GM21723 (cell line): ENCODE measurements at regions not wholly inside any gene's neighbourhood (a gene's known extent, or its start where the extent isn't known, plus 50 kb on each side); places are given as distances from the start of the nearest gene placed in this dataset.

Experiments
- ATAC-seq: cut with Tn5 transposase; IDR thresholded peaks from one replicate; pipeline ENCODE4 v1.9.1; 2021; ENCODE audit warnings: mild to moderate bottlenecking, moderate library complexity; ENCODE audit not compliant: unreplicated experiment

DNA sequence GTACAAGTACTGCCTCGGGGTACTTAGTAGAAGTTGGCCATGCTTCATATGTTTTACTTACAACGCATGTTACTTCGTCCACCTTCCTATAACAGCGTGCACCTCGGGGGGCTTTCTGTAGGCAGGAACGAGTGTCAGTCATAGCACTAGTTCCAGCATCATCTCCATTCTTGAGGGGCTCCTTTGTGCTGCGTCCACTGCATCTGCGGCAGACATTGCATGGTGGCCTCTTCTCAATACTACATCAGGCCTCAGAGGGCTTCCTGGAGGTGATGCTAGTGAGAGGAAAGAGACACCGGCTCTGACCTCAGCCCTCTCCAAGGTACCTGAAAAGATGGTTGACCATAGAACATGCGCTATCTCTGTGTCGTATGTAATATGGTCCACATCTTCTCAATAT is 121.2 kb upstream of the RTL1 start:
- no peak for ATAC-seq

DNA sequence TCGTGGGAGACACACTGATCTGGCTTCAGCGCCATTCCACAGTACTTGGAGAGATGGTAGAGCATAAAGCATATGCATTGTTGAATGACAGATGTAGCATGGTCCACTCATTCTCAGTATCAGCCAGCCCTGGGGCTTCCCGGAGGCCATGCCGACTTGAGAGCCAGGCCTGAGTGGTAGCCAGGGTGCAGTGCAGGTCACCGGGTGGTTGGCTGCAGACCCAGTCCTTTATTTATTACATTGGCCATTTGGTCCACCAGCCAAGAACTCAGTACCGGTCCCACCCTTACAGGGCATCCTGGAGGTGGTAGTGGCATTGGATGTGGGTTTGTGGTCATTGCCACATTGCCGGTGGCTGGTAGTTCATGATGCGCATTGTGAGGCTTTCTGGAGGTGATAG is 121.6 kb upstream of the RTL1 start:
- no peak for ATAC-seq

DNA sequence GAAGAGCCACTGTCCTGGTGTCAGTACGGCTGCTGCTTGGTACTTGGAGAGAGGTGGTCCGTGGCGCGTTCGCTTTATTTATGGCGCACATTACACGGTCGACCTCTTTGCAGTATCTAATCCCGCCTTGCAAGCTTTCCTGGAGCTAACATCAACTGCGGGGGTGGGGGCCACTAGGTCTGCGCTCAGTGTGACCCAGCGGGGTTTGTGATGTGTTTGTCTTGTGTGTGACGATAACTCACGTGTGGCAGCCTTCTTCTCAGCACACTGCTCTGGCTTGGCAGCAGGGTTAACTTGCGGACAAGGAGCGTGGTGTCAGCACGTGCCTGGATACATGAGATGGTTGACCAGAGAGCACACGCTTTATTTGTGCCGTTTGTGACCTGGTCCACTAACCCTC is 122.2 kb upstream of the RTL1 start:
- ATAC-seq: no peak

DNA sequence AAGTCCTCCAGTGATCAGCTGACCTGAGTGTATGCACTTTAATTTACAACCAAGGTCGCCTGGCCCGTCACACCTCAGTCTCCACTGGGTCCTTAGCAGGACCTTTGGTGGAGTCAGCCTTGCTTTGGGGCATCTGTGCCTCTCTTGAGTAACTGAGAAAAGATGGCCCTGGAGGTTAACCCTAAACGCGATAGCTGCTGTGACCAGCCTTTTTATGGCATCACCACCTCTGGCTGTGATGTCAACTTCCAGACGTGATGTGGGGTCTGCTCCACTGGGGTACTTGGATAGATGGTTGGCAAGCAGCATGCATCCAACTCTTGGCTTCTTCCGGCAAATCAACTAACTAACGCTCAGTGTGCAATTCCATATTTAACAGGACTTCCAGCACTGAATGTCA is 122.8 kb upstream of the RTL1 start:
- ATAC-seq: no peak

DNA sequence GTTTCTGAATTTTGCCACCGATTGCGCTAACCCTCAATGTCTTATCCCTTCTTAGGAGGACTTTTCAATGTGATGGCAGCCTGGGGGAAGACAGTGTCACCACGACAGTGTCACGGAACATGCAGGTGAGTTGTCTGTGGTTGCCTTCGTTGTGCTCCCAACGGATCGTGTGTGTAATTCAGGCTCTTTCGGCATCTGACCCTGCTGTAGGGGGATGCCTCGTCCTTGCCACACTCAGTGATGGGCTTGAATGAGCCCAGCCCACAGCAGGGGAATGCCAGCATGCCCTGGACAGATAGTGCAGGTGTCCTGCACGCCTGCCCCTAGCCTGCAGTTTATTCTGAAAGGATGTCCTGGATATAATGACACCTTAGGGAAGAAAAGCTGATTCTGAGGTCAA is 123.8 kb upstream of the RTL1 start:
- ATAC-seq: no peak

DNA sequence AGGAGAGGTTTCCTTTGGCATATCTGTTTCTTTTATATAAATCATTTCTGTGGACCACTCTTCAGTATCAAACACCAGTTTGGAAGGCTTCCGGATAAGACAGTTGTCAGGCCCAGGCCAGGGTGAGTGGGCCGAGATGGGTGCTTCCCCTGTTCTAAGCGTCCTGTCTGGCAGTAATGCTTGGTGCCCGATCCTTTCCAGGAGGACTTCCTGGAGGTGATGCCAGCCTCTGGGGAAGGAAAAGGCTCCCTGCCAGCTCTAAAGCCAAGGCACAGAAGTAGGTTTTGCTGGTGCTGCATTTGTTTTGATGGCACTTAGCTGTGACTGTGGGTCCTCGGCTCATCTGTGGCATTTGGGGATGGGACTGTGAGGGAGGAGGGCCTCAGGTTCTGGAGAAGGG is 124.4 kb upstream of the RTL1 start:
- ATAC-seq: no peak

DNA sequence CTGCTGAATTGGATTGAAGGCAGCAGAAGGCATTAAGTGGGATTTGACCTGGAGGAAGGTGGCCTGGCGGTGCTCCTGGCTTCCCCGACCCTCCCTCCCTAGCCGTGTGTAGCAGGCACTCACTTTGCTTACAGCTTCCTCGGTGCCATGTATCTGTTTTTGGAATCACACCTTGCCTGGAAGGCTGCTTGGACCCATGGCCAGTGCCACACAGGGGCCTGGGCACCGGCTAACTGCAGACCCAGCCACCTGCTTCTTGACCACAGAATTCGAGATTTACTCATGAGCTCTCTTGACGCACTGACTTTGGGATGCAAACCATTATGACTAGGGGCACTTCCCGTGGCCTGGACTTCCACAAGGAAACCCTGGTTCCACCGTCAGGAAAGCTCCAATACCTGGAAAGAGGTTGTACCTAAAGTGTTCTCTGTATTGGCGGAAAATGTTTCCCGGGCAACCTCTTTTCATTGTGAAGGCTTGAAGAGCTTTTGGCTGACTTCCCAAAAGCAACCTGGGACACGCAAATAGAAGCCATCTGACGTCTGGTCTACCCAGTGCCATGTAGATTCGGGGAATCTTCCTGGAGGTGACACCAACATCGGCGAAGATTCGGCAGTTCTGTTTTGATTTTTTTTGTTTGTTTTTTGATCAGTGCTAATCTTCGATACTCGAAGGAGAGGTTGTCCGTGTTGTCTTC is 125.6 kb upstream of the RTL1 start:
- no peak for ATAC-seq

DNA sequence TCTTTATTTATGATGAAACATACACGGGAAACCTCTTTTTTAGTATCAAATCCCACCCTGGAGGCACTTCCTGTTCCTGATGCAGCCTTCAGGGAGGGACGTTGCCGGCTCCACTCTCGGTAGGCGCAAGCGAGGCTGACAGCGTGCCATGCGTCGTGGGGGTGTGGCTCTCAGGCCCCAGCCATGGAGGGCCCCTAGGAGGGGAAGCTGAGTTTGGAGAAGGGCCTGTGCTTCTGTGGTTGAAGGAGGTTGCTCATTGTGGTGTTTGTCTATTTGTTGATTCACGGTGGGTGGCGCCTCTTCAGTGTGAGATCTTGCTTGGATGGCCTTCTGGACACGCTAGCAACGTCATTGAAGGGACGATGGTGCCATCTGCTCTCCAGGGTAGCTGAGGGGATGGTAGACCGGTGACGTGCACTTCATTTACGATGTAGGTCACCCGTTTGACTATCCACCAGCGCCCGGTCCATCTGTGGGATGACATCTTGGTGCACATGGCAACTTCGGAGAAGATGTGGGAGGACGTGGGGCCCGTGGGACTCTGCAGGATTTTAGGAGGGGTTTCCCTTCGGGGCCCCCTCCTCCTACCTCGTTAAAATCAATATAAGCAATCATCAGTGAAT is 126.3 kb upstream of the RTL1 start:
- ATAC-seq: no peak

DNA sequence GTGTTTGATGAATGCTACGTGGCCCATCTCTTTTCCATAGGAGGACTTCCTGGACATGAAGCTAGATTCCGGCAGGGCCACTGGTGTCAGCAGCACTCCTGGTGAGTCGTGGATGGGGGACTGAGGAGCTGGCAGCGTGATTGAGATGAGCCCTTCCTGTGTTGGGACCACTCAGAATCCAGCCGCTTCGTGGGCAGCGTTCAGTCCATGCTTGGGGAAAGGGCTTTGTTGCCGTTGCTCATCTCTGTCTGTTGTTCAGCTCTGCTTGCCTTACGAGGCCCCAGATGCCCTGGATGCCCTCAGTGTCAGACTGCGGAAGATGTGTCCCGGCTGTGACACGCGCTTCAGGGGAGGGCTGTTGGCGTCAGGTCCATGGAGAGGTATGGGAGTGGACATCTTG is 127.1 kb upstream of the RTL1 start:
- ATAC-seq: no peak

DNA sequence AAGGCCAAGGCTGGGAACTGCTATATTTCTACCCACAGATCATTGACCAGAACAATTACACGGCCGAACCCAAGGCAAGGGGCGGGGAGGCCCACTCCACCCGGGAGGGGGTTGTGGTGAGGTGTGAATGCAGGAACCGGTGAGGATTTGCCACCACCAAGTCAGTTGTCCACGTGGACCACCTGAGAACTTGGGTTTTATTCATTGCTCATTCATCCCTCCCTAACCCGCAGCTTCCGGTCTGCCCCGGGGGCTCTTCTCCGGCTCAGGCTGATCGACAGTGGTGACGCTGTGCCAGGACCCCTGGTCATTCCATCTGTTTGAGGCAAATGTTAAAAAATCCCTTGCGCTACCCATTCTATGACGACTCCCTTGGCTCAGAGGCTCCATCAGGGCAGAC is 127.7 kb upstream of the RTL1 start:
- ATAC-seq: no peak

DNA sequence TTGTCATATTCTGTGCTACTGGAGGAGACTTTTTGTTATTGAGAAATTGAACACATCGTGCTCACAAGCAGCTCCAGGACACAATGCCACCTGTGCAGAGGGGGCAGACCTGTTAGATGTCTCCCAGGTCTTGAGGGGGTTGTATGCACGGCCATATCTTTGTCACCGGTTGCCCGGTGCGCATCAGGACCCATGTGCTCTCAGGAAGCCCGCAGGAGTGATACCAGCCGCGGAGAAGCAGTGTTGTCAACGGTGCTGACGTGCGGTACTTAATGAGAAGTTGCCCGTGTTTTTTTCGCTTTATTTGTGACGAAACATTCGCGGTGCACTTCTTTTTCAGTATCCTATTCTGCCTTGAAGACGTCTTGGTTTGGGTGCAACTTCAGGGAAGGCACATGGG is 128.2 kb upstream of the RTL1 start:
- ATAC-seq: no peak

DNA sequence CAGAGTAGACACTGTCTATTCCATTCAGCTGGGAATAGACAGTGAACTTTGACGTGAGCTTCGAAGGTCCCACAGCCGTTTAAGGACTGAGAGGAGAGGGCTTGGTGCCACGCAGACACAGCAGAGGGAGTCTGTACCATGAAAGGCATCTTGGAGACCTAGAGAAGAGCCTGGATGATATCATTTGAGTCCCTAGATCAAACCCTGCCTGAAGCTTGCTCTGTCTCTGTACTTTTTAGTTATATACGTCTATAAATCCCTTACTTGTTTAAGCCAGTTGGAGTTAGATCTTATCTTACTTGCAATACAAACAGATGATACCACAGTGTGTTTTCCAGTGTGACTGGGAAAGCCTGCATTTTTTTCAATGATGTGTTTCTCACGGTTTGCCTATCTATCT is 128.9 kb upstream of the RTL1 start:
- no peak for ATAC-seq

DNA sequence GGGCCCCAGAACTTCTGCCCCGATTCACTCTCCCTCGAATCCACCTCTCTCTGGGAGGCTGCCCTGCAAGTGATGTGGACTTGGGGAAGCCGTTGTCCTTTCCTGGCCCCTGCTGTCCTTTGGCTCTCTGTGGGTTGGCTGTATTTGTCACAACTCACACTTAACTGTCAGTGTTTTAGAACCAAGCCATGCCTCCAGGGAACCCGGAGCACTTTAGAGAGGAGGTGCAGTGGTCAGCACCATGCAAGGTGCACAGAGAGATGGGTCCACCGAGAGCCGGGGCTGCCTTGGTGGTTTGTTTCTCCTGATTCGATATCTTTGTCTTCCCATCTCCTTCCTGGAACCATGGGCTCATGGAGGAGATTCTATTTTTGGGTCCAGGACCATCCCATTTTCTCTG is 129.5 kb upstream of the RTL1 start:
- ATAC-seq: no peak

DNA sequence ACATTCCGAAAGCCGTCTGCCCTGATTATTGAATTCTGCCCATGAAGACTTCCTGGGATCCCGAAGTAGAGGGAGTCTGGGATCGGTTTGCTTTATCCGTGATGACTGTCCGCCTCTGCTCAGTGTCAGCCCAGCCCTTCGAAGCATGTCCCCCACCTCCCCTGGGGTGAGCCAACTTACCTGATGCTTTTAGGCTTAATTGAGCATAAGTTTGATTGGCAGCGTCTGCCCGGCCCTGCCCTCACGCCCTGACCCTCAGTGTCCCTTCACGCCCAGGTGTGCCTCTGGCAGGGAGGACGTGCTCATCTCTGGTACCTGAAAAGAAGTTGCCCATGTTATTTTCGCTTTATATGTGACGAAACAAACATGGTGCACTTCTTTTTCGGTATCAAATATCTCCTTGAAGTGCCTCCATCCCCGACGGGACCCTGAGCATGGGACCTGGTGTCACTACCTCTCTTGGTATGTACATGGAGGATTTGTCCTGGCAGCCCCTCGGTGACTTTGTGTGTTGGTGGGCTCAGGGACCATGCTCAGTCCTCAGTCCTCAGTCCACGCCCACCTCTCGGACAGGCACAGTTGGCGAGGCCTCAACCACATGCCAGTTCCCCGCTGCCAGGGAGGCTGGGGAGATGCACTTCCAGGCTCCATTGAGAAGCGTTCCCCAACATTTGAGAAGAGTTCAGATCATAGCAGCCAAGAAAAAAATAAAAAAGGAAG is 130.1 kb upstream of the RTL1 start:
- no peak for ATAC-seq

DNA sequence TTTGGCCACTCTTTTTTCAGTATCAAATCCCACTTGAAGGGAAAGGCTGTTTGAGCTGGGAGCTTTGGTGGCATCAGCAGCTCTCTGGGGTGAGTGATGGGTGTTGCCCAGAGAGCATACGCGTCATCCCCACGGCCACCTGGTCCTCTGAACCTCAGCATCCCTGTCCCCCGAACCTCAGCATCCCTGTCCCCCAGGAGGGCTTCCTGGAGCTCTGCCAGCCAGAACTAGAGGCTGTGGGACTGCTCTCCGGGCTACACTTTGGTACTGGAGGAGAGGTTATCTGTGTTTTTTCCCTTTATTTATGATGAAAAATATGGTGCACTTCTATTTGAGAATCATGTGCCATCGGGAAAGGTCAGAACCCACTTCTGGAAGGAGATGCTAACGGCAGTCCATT is 131.5 kb upstream of the RTL1 start:
- ATAC-seq: no peak

DNA sequence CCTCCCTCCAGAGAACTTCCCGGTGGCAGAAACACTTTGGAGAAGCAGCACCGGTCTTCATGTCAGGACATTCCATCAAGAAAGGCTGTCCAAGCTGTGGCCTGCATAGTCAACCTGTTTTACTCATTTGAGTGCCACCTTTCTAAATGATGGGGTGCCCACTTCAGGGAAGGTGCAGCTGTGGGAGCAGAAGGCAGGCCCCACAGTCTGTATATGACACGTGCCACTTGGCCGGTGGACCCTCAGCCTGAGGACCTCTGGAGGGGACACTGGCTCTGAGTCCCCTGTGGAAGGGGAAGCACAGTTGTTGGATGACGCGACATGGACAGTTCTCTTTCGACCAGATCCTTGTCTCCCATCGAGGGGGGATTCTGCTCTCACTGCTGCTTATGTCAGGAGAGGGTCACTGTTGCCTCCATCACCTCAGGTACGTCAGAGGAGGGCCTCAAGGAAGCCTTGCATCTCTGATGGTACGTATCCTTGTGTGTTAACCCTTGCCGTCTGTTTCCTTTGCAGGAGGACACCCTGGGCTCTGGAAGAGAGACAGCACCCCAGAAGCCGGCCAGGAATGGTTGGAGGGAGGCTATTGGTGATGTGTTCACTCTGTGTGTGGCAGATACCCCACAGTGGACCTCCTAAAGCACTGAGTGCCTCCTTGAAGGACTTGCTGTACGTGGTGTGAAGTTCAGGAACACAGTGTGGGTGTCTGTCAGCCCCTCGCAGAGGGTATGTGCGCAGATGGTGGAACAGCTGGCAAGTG is 132.1 kb upstream of the RTL1 start:
- no peak for ATAC-seq

DNA sequence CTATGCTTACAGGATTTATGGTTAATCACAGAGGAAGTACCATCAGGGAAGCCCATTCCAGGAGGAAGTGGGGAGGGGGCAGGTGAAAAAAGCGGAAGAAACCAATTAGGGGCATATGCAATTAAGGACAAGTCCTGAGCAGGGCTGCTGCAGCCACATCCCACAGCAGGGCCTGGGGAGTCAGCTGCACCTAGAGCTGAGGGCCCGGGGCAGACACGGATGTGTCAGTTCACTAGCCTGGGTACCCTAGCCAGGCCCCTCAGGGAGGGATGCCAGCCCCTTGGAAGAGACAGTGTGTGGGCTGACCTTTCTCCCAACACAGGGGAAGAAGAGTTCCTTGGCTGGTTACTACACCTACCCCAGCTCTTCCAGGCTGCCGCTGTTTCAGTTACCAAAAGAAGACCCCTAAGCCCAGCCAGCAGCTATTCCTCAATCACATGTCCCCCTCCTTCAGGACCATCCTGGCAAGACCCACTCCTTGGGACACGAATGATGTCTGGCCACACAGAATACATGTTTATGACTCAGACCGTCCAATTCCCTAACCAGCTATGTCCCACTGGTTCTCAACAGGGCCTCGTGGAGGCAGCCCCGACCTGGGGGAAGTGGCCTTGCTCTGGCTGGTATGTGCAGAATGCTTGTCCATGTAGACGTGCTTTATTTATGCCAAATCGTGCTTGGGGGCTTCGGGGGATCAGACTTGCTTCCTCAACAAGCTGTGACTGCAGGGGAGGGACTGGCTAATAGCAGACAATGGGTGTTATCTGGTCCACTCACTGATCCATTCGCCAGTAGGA is 133.7 kb upstream of the RTL1 start:
- no peak for ATAC-seq

DNA sequence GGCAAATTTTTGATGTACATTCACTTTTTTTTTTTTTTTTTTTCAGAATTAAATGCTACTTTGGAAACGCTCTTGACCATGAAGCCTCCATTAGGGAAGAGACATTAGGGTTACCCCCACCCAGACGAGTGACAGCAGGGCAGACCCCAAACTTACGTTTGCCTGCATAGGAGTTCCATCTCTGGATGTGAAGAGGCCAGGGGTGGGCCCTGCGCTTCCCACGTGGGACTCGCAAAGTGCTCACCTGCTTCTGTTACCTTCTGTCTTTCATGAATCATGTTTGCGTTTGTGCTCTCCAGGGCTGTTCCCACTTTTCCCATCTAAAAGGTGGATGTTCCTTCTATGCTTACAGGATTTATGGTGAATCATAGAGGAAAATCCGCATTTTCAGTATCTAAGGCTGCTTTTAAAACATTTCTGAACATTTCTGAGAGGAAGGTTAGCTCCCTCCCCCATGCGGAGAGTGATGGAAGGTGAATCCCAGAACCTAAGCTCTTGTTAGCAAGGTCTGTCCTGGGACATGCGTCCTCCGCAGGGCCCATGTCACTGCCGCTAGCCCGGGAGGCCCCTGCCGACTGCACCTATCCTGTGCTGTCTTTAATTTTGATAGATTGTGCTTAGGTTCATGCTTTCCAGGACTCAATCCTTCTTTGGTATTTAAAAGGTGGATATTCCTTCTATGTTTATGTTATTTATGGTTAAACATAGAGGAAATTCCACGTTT is 135.7 kb upstream of the RTL1 start:
- no peak for ATAC-seq

DNA sequence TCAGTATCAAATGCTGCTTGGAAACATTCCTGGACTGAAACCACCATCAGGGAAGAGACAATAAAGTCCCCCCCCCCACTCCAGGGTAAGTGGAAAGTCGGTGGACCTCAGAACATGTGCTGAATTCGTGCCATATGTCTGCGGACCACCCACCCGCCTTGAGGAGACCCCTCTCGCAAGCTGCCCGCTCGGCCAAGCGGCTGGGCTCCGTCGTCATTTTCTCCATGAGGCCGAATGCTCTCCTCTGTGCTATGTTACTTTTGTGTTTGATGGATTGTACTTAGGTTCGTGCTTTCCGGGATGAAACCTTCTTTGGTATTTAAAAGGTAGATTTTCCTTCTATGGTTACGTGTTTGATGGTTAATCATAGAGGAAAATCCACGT is 136.2 kb upstream of the RTL1 start:
- ATAC-seq: no peak
